Breast epithelium (tissue), 4 donors: ENCODE measurements at regions not wholly inside any gene's neighbourhood (a gene's known extent, or its start where the extent isn't known, plus 50 kb on each side); places are given as distances from the start of the nearest gene placed in this dataset.
"Not testable (repeated sequence)": the region's sequence is repeated elsewhere in the genome, so short reads cannot be mapped to it uniquely, and the experiment has no call there.

Experiments
- DNase-seq, 2 donors: peaks; one replicate each; pipeline ENCODE4 v3.0.0-alpha.2; 2019; ENCODE audit warnings: low spot score in 2 of 2
- H3K27ac ChIP-seq, 2 donors: fragments of 200-600 bp; sonication (generic) in 1 of 2; one replicate each; pipeline ENCODE4 v1.5.1; 2016 to 2019; ENCODE audit warnings: mild to moderate bottlenecking in 1 of 2
- H3K27me3 ChIP-seq, 2 donors: fragments of 200-600 bp; sonication (generic) in 1 of 2; one replicate each; pipeline versions ENCODE4 v1.5.1 to v1.6.0; 2017 to 2019; ENCODE audit warnings: control low read depth in 1 of 2, mild to moderate bottlenecking in 1 of 2
- H3K36me3 ChIP-seq: fragments of 200-600 bp; one replicate; pipeline ENCODE4 v1.5.1; 2019
- H3K4me1 ChIP-seq, 2 donors: fragments of 200-600 bp; sonication (generic); one replicate each; pipeline ENCODE4 v1.5.1; 2016 to 2019; ENCODE audit warnings: control low read depth in 1 of 2
- H3K4me3 ChIP-seq, 3 donors: fragments of 200-600 bp; sonication (generic); 1 replicate in 2 of 3; 2 replicates in 1 of 3; pipeline ENCODE4 v1.5.1; 2016 to 2019; ENCODE audit warnings: mild to moderate bottlenecking in 3 of 3, moderate library complexity in 2 of 3
- H3K9me3 ChIP-seq, 2 donors: fragments of 200-600 bp; sonication (generic) in 1 of 2; one replicate each; pipeline ENCODE4 v1.5.1; 2016 to 2019; ENCODE audit warnings: control low read depth in 1 of 2
- CTCF ChIP-seq, 3 donors: fragments of 450-650 bp; IDR thresholded peaks; one replicate each; pipeline ENCODE4 v1.5.1; 2016 to 2017; ENCODE audit warnings: antibody characterized with exemption in 3 of 3, mild to moderate bottlenecking in 3 of 3, moderate library complexity in 3 of 3
- POLR2A ChIP-seq: fragments of 450-650 bp; IDR thresholded peaks from one replicate; pipeline ENCODE4 v1.6.1; 2016; ENCODE audit warnings: antibody characterized with exemption, mild to moderate bottlenecking, moderate library complexity
- POLR2AphosphoS5 ChIP-seq, 3 donors: sonication (generic); formaldehyde crosslinking; IDR thresholded peaks; one replicate each; pipeline ENCODE4 v1.6.1; 2017; ENCODE audit warnings: antibody characterized with exemption in 3 of 3
- intact Hi-C: fragments of 100-400 bp; cut with DNase I; formaldehyde crosslinking; loops from one replicate; pipeline ENCODE4 v1.15.1; 2023; ENCODE audit warnings: low total_unique reads

- H3K4me1 ChIP-seq: no peaks in the 10 kb centered on the region
- TF ChIP-seq CTCF (IDR thresholded peaks at IDR 0.05): no peak
- TF ChIP-seq POLR2AphosphoS5 (IDR thresholded peaks at IDR 0.05): no peak
- no peak for TF ChIP-seq POLR2A
- H3K9me3 ChIP-seq: no peaks in the 10 kb centered on the region
- H3K27me3 ChIP-seq: no peaks in the 10 kb centered on the region
- no peak for DNase-seq
- intact Hi-C loops: no loop called here
- H3K4me3 ChIP-seq: no peak overlapping the region
- H3K27ac ChIP-seq: no peak overlapping the region
- no peaks in the 10 kb centered on the region for H3K36me3 ChIP-seq
These were observed 505.4 kb upstream of the CITED2 start for GRCh38 chr6:139879823-139880356.

GRCh38 chr6:139879241-139879640 lies 504.8 kb upstream of the CITED2 start:
- DNase-seq, H3K27ac ChIP-seq, H3K4me1 ChIP-seq, H3K4me3 ChIP-seq, intact Hi-C loops, H3K36me3 ChIP-seq, H3K9me3 ChIP-seq, H3K27me3 ChIP-seq: not testable (repeated sequence)

GRCh38 chr6:139877828-139878405 lies 503.5 kb upstream of the CITED2 start:
- intact Hi-C loops: loop anchor here (2.0 kb wide), 1 partner anchor 65 kb away; no protein-coding TSS in a partner anchor
- Histone ChIP-seq H3K9me3 (no peaks in the 10 kb centered on the region), H3K27me3 (no peaks in the 10 kb centered on the region), H3K36me3 (no peaks in the 10 kb centered on the region), H3K27ac (no peak overlapping the region), H3K4me3 (no peak overlapping the region), H3K4me1 (no peaks in the 10 kb centered on the region)
- no peak for DNase-seq
- no peak for TF ChIP-seq POLR2A
- no peak for TF ChIP-seq CTCF (IDR thresholded peaks at IDR 0.05)
- no peak for TF ChIP-seq POLR2AphosphoS5 (IDR thresholded peaks at IDR 0.05)

- intact Hi-C loops: loop anchor here (5.0 kb wide), 1 partner anchor 1685 kb away; no protein-coding TSS in a partner anchor
- no peaks in the 10 kb centered on the region for H3K36me3 ChIP-seq
- H3K27ac ChIP-seq: no peak overlapping the region
- no peaks in the 10 kb centered on the region for H3K27me3 ChIP-seq
- no peak for TF ChIP-seq POLR2A
- TF ChIP-seq POLR2AphosphoS5 (IDR thresholded peaks at IDR 0.05): no peak
- TF ChIP-seq CTCF (IDR thresholded peaks at IDR 0.05): no peak
- H3K9me3 ChIP-seq: no peaks in the 10 kb centered on the region
- no peak overlapping the region for H3K4me3 ChIP-seq
- DNase-seq: no peak
- no peaks in the 10 kb centered on the region for H3K4me1 ChIP-seq
These were observed 498.2 kb upstream of the CITED2 start for GRCh38 chr6:139872665-139873064.

- Histone ChIP-seq H3K4me3 (no peak overlapping the region), H3K27me3 (no peaks in the 10 kb centered on the region), H3K4me1 (no peaks in the 10 kb centered on the region), H3K36me3 (no peaks in the 10 kb centered on the region), H3K9me3 (no peaks in the 10 kb centered on the region), H3K27ac (no peak overlapping the region)
- no peak for DNase-seq
- intact Hi-C loops: loop anchor here (5.0 kb wide), 1 partner anchor 1685 kb away; no protein-coding TSS in a partner anchor
- TF ChIP-seq POLR2A (no peak), CTCF (IDR thresholded peaks at IDR 0.05) (no peak)
These were observed 497.5 kb upstream of the CITED2 start for GRCh38 chr6:139871803-139872510.
